Right lobe of liver (tissue), 4 donors: ENCODE measurements at regions not wholly inside any gene's neighbourhood (a gene's known extent, or its start where the extent isn't known, plus 50 kb on each side); places are given as distances from the start of the nearest gene placed in this dataset.

Source experiments
- CTCF ChIP-seq, 4 donors: fragments of 200-600 bp in 3 of 4; fragments of 450-650 bp in 1 of 4; IDR thresholded peaks; one replicate each; pipeline versions ENCODE4 v1.5.1 to v1.8.0; 2016 to 2022; ENCODE audit warnings: antibody characterized with exemption in 4 of 4, mild to moderate bottlenecking in 2 of 4
- POLR2A ChIP-seq: fragments of 450-650 bp; IDR thresholded peaks from one replicate; pipeline ENCODE4 v1.6.1; 2017; ENCODE audit warnings: antibody characterized with exemption, mild to moderate bottlenecking
- donor health status: DM: no; HTN: no; CAD: no.
- donor health status: DM: no; HTN: no; CAD: no.
- donor health status: DM: no; HTN: yes; CAD: no.

DNA sequence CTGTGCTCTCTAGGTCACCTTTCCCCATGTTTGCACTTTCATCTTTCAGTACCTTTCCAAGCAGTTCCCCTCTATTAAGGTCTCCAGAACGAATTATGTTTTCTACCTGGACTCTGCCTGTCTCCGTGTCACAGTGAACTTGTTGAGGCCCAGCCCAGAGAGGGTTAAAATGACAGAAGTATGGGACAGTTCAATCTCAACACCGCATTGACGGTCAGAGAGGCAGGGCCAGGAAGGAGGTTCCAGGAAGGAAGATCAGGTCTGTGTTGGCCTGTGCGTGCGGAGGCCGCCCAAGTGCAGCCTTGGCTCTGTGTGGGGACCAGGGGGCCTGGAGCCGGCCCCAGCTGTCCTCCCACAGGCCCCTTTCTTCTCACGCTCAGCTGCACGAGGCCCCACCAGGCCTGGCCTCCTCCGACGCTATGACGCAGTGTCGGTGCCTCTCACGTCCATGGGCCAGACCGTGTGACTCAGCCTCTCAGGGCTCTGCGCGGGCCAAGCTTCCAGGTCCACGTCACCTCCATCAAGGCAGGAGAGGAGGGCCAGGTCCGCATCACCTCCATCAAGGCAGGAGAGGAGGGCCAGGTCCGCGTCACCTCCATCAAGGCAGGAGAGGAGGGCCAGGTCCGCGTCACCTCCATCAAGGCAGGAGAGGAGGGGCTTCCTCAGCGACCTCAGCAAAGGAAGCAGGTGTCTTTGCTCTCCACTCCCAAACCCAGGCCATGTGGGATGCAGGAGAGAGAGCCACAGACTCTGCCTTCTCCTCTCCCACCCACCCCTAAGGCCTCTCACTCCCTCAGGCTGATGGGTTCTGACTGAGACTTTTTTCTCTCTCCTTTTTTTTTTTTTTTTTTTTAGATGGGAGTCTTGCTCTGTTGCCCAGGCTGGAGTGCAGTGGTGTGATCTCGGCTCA, 83.1 kb downstream of the CPN2 start:
- TF ChIP-seq CTCF (IDR thresholded peaks at IDR 0.05) = no peak
- no peak for TF ChIP-seq POLR2A
